Natural killer cell (primary cell): ENCODE measurements at regions not wholly inside any gene's neighbourhood (a gene's known extent, or its start where the extent isn't known, plus 50 kb on each side); places are given as distances from the start of the nearest gene placed in this dataset.

Source experiments
- ATAC-seq, 3 donors: fragments of 150-1000 bp in 2 of 3; fragments of 200-7000 bp in 1 of 3; cut with Tn5 transposase; 1 replicate in 1 of 3; 2 replicates in 2 of 3; pipeline ENCODE4 v1.10.0; 2021; ENCODE audit warnings: mild to moderate bottlenecking in 2 of 3, moderate library complexity in 2 of 3
- DNase-seq, 2 donors: peaks; one replicate each; pipeline versions ENCODE4 v3.0.0 to v3.0.0-alpha.2; 2013 to 2021; ENCODE audit warnings: mixed read lengths in 1 of 2
- H3K27ac ChIP-seq: one replicate; pipeline ENCODE4 v1.5.1; 2013; ENCODE audit warnings: mild to moderate bottlenecking, low read length
- H3K27me3 ChIP-seq: one replicate; pipeline ENCODE4 v1.6.1; 2013; ENCODE audit warnings: low read length; ENCODE audit not compliant: control insufficient read depth, insufficient read depth
- H3K36me3 ChIP-seq: one replicate; pipeline ENCODE4 v1.6.1; 2013; ENCODE audit warnings: low read length; ENCODE audit not compliant: control insufficient read depth, insufficient read depth
- H3K4me1 ChIP-seq: one replicate; pipeline ENCODE4 v1.6.1; 2013; ENCODE audit warnings: low read length; ENCODE audit not compliant: control insufficient read depth, insufficient read depth
- H3K4me3 ChIP-seq: one replicate; pipeline ENCODE4 v1.5.1; 2013; ENCODE audit warnings: low read length
- H3K9me3 ChIP-seq: one replicate; pipeline ENCODE4 v1.6.1; 2013; ENCODE audit warnings: low read length; ENCODE audit not compliant: control insufficient read depth, insufficient read depth
- H3K27ac Mint-ChIP-seq, 2 donors: one replicate each; pipeline ENCODE4 v1.8.0; 2022; ENCODE audit warnings: mild to moderate bottlenecking in 2 of 2, mixed read lengths in 2 of 2, moderate library complexity in 1 of 2
- H3K27me3 Mint-ChIP-seq, 2 donors: one replicate each; pipeline ENCODE4 v1.8.0; 2022; ENCODE audit warnings: low read depth in 2 of 2, mixed read lengths in 2 of 2
- H3K36me3 Mint-ChIP-seq: one replicate; pipeline ENCODE4 v1.8.0; 2022; ENCODE audit warnings: mixed read lengths
- H3K4me1 Mint-ChIP-seq, 2 donors: one replicate each; pipeline ENCODE4 v1.8.0; 2022; ENCODE audit warnings: mixed read lengths in 2 of 2
- H3K4me3 Mint-ChIP-seq: one replicate; pipeline ENCODE4 v1.8.0; 2022; ENCODE audit warnings: mild to moderate bottlenecking, moderate library complexity, mixed read lengths
- H3K9me3 Mint-ChIP-seq, 2 donors: one replicate each; pipeline ENCODE4 v1.8.0; 2022; ENCODE audit warnings: mixed read lengths in 2 of 2
- WGBS: methylation state at CpG from one replicate; pipeline ENCODE4 v1.1.7; 2013; ENCODE audit warnings: missing lambda C conversion rate; ENCODE audit not compliant: insufficient coverage; 5-methylcytosine and 5-hydroxymethylcytosine counted together
- intact Hi-C: fragments of 100-400 bp; cut with micrococcal nuclease; formaldehyde crosslinking; loops from one replicate; pipeline ENCODE4 v1.14.2; 2022
- TF ChIP-seq, protein P1 (sequence below): fragments of 200-600 bp; IDR thresholded peaks from one replicate; pipeline ENCODE4 v1.8.0; 2022; ENCODE audit warnings: antibody characterized with exemption

DNA sequence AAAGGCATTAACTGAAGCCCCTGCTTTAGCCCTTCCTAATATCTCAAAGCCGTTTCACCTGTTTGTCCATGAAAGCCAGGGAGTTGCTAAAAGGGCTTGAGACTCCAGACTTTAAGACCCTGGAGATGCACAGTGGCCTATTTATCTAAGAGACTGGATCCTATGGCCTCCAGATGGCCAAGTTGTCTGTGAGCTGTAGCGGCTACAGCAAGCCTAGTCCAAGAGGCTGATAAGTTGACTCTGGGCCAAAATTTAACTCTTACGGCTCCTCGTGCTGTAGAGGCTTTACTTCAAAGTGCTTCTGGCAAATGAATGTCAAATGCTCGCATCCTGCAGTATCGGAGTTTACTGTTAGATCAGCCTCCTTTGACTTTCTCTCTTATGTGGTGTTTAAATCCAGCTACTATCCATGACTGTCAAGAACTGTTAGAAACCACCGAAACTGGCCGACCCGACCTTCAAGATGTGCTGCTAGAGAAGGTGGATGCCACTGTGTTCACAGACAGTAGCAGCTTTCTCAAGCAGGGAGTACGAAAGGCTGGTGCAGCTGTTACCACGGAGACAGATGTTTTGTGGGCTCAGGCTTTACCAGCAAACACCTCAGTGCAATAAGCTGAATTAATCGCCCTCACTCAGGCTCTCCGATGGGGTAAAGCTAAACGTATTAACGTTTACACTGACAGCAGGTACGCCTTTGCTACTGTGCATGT is 336.7 kb upstream of the CNTNAP5 start:
- peaks cover 0 to 14% of the 10 kb centered on the region in 2 donors for H3K9me3 Mint-ChIP-seq
- ATAC-seq (no peak), DNase-seq (no peak)
- intact Hi-C loops = no loop called here
- Histone ChIP-seq H3K27ac (no peak overlapping the region), H3K36me3 (no peaks in the 10 kb centered on the region), H3K9me3 (peaks cover 2% of the 10 kb centered on the region), H3K4me3 (no peak overlapping the region), H3K27me3 (no peaks in the 10 kb centered on the region), H3K4me1 (no peaks in the 10 kb centered on the region)
- no peaks in the 10 kb centered on the region for H3K4me1 Mint-ChIP-seq
- no peak overlapping the region for H3K4me3 Mint-ChIP-seq
- no peak overlapping the region for H3K27ac Mint-ChIP-seq
- no peaks in the 10 kb centered on the region for H3K36me3 Mint-ChIP-seq
- TF ChIP-seq, protein P1, sequence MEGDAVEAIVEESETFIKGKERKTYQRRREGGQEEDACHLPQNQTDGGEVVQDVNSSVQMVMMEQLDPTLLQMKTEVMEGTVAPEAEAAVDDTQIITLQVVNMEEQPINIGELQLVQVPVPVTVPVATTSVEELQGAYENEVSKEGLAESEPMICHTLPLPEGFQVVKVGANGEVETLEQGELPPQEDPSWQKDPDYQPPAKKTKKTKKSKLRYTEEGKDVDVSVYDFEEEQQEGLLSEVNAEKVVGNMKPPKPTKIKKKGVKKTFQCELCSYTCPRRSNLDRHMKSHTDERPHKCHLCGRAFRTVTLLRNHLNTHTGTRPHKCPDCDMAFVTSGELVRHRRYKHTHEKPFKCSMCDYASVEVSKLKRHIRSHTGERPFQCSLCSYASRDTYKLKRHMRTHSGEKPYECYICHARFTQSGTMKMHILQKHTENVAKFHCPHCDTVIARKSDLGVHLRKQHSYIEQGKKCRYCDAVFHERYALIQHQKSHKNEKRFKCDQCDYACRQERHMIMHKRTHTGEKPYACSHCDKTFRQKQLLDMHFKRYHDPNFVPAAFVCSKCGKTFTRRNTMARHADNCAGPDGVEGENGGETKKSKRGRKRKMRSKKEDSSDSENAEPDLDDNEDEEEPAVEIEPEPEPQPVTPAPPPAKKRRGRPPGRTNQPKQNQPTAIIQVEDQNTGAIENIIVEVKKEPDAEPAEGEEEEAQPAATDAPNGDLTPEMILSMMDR = no peak
- no peaks in the 10 kb centered on the region for H3K27me3 Mint-ChIP-seq
- 82% methylated on average over 16 of the region's 16 CpGs for WGBS

DNA sequence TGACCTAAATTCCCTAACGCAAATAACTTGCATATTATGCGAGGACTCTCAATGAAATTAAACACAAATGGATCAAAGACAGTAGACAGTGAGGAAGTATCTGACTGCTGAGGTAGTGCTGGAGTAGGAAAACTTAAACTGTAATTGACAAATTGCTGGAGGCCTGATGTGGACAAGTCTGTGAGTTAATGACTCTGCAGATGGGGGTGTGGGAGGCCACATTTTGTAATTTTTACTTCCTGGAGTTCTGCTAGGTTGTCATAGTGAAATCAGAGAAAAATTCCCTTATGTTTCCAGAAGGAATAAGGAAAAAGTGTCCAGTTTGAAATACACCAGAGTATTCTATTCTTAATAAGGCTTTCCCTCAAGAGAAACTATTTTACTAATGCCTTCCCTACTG is 333.0 kb upstream of the CNTNAP5 start:
- intact Hi-C loops = no loop called here
- Histone ChIP-seq H3K27ac (no peak overlapping the region), H3K4me3 (no peak overlapping the region), H3K36me3 (no peaks in the 10 kb centered on the region), H3K4me1 (peaks cover 3% of the 10 kb centered on the region), H3K9me3 (peaks cover 2% of the 10 kb centered on the region), H3K27me3 (no peaks in the 10 kb centered on the region)
- peaks cover 15 to 24% of the 10 kb centered on the region in 2 donors for H3K4me1 Mint-ChIP-seq
- WGBS = 94% methylated on average over 2 of the region's 2 CpGs
- H3K9me3 Mint-ChIP-seq = peaks cover 0 to 14% of the 10 kb centered on the region in 2 donors
- no peaks in the 10 kb centered on the region for H3K27me3 Mint-ChIP-seq
- TF ChIP-seq, protein P1 = no peak
- ATAC-seq (no peak), DNase-seq (no peak)
- H3K36me3 Mint-ChIP-seq = no peaks in the 10 kb centered on the region
- H3K27ac Mint-ChIP-seq = no peak overlapping the region
- H3K4me3 Mint-ChIP-seq = no peak overlapping the region

DNA sequence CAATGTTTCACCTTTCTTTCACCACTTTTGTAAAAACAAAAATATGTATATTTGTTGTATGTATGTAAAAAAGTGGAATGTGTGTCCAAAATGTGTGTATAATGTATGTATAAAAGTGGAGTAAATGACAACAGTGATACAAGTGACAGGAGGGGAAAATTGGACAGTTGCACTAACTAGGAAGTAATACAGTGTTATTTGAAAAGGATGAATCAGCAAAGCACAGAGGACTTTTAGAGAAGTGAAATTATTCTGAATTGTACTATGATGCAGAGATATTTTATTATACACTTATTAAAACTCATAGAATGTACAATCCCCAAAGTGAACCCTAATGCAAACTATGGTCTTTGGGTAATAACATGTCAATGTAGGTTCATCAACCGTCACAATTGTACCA is 331.3 kb upstream of the CNTNAP5 start:
- no peaks in the 10 kb centered on the region for H3K27me3 Mint-ChIP-seq
- H3K27ac Mint-ChIP-seq = no peak overlapping the region
- peaks cover 17 to 27% of the 10 kb centered on the region in 2 donors for H3K4me1 Mint-ChIP-seq
- intact Hi-C loops = no loop called here
- no peak for ATAC-seq
- TF ChIP-seq, protein P1 = no peak
- Histone ChIP-seq H3K4me3 (no peak overlapping the region), H3K36me3 (no peaks in the 10 kb centered on the region), H3K27me3 (no peaks in the 10 kb centered on the region), H3K9me3 (peaks cover under 1% of the 10 kb centered on the region), H3K27ac (no peak overlapping the region), H3K4me1 (peaks cover 3% of the 10 kb centered on the region)
- no peaks in the 10 kb centered on the region for H3K36me3 Mint-ChIP-seq
- no peak for DNase-seq
- H3K9me3 Mint-ChIP-seq = peaks cover 0 to 14% of the 10 kb centered on the region in 2 donors
- WGBS = no CpG with 5 or more reads among the region's 1 CpG
- no peak overlapping the region for H3K4me3 Mint-ChIP-seq

DNA sequence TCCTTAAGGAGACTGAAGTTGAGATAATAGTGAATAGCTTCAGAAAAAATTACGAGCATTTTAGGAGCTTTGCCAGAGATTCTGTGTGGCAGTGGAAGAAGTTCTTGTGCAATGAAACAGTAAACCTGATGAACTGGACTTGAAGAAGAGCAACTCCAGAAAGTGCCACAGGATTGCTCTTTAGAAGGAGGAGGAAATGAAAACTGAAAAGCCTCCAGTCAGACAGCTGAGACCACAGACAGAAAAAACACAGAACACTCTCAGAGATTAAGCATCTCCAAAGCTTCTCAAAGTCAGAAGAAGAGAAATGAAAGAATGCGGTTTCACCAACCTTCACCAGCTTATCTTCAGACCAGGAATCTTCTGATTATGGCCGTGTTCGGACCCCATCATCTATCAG is 329.7 kb upstream of the CNTNAP5 start:
- H3K4me3 Mint-ChIP-seq = peak overlapping the region; percentile 22
- Histone ChIP-seq H3K9me3 (no peaks in the 10 kb centered on the region), H3K27ac (no peak overlapping the region), H3K4me3 (no peak overlapping the region), H3K36me3 (no peaks in the 10 kb centered on the region), H3K4me1 (peaks cover 3% of the 10 kb centered on the region), H3K27me3 (no peaks in the 10 kb centered on the region)
- WGBS = 63% methylated on average over 4 of the region's 4 CpGs
- ATAC-seq (no peak), DNase-seq (no peak)
- peaks cover 0 to 12% of the 10 kb centered on the region in 2 donors for H3K9me3 Mint-ChIP-seq
- H3K27me3 Mint-ChIP-seq = no peaks in the 10 kb centered on the region
- peaks cover 17 to 27% of the 10 kb centered on the region in 2 donors for H3K4me1 Mint-ChIP-seq
- no peak overlapping the region for H3K27ac Mint-ChIP-seq
- intact Hi-C loops = no loop called here
- TF ChIP-seq, protein P1 = no peak
- H3K36me3 Mint-ChIP-seq = no peaks in the 10 kb centered on the region
